A204.1 (cell line): ENCODE measurements at regions not wholly inside any gene's neighbourhood (a gene's known extent, or its start where the extent isn't known, plus 50 kb on each side); places are given as distances from the start of the nearest gene placed in this dataset.

Experiments
- FAIRE-seq: peaks from 2 replicates; lab custom pipeline; 2012; peaks lifted over from hg19 to GRCh38; lab: Jason Lieb, UNC

- no peak for FAIRE-seq
Measured at GRCh38 chr2:6068429-6068828, 376.2 kb downstream of the SOX11 start.

GRCh38 chr2:6069381-6069780 lies 377.2 kb downstream of the SOX11 start:
- FAIRE-seq = no peak

- FAIRE-seq = no peak
Measured at GRCh38 chr2:6071519-6071918, 379.3 kb downstream of the SOX11 start.

GRCh38 chr2:6072276-6072675 lies 380.1 kb downstream of the SOX11 start:
- FAIRE-seq = no peak

- no peak for FAIRE-seq
Measured at GRCh38 chr2:6072768-6073167, 380.6 kb downstream of the SOX11 start.

GRCh38 chr2:6073191-6074088 lies 381.3 kb downstream of the SOX11 start:
- no peak for FAIRE-seq

- FAIRE-seq = no peak
Measured at GRCh38 chr2:6074089-6074643, 382.0 kb downstream of the SOX11 start.

GRCh38 chr2:6077585-6077984 lies 385.4 kb downstream of the SOX11 start:
- FAIRE-seq = no peak

GRCh38 chr2:6078414-6078813 lies 386.2 kb downstream of the SOX11 start:
- FAIRE-seq = no peak

- no peak for FAIRE-seq
Measured at GRCh38 chr2:6079405-6079804, 387.2 kb downstream of the SOX11 start.

GRCh38 chr2:6080932-6081753 lies 389.0 kb downstream of the SOX11 start:
- no peak for FAIRE-seq

- no peak for FAIRE-seq
Measured at GRCh38 chr2:6081955-6082624, 389.9 kb downstream of the SOX11 start.

- no peak for FAIRE-seq
Measured at GRCh38 chr2:6082625-6083018, 390.4 kb downstream of the SOX11 start.

- FAIRE-seq = no peak
Measured at GRCh38 chr2:6083136-6083535, 391.0 kb downstream of the SOX11 start.

GRCh38 chr2:6089474-6089873 lies 397.3 kb downstream of the SOX11 start:
- FAIRE-seq = no peak

GRCh38 chr2:6103372-6103771 lies 411.2 kb downstream of the SOX11 start:
- FAIRE-seq = no peak

- no peak for FAIRE-seq
Measured at GRCh38 chr2:6103949-6104348, 411.8 kb downstream of the SOX11 start.

GRCh38 chr2:6107290-6107689 lies 415.1 kb downstream of the SOX11 start:
- no peak for FAIRE-seq

- FAIRE-seq = no peak
Measured at GRCh38 chr2:6109831-6110230, 417.6 kb downstream of the SOX11 start.

GRCh38 chr2:6111781-6112261 lies 419.6 kb downstream of the SOX11 start:
- no peak for FAIRE-seq

GRCh38 chr2:6113786-6114185 lies 421.6 kb downstream of the SOX11 start:
- no peak for FAIRE-seq

GRCh38 chr2:6127718-6128117 lies 435.5 kb downstream of the SOX11 start:
- no peak for FAIRE-seq
